GM21529 (cell line): ENCODE measurements at regions not wholly inside any gene's neighbourhood (a gene's known extent, or its start where the extent isn't known, plus 50 kb on each side); places are given as distances from the start of the nearest gene placed in this dataset.
"Not testable (repeated sequence)": the region's sequence is repeated elsewhere in the genome, so short reads cannot be mapped to it uniquely, and the experiment has no call there.

Experiments used
- ATAC-seq: cut with Tn5 transposase; IDR thresholded peaks from one replicate; pipeline ENCODE4 v1.9.1; 2021; ENCODE audit not compliant: unreplicated experiment

GRCh38 chr10:57049096-57049495 is 688.0 kb upstream of the ZWINT start:
- ATAC-seq = no peak

GRCh38 chr10:57038531-57038930 is 677.5 kb upstream of the ZWINT start:
- no peak for ATAC-seq

- ATAC-seq = no peak
Observed at GRCh38 chr10:57035310-57035709, 674.3 kb upstream of the ZWINT start.

- not testable (repeated sequence) for ATAC-seq
Observed at GRCh38 chr10:57032301-57032700, 671.2 kb upstream of the ZWINT start.

- ATAC-seq = no peak
Observed at GRCh38 chr10:57031346-57031745, 670.3 kb upstream of the ZWINT start.

GRCh38 chr10:57026307-57026706 is 665.2 kb upstream of the ZWINT start:
- no peak for ATAC-seq

- no peak for ATAC-seq
Observed at GRCh38 chr10:57023626-57024025, 662.6 kb upstream of the ZWINT start.

GRCh38 chr10:57018452-57018851 is 657.4 kb upstream of the ZWINT start:
- ATAC-seq = no peak

GRCh38 chr10:57017356-57018037 is 656.4 kb upstream of the ZWINT start:
- no peak for ATAC-seq

- no peak for ATAC-seq
Observed at GRCh38 chr10:57015595-57016318, 654.7 kb upstream of the ZWINT start.

- ATAC-seq = no peak
Observed at GRCh38 chr10:57015187-57015586, 654.1 kb upstream of the ZWINT start.

- ATAC-seq = no peak
Observed at GRCh38 chr10:57014758-57015157, 653.7 kb upstream of the ZWINT start.

GRCh38 chr10:57008189-57008588 is 647.1 kb upstream of the ZWINT start:
- ATAC-seq = no peak

GRCh38 chr10:56991591-56992069 is 630.6 kb upstream of the ZWINT start:
- no peak for ATAC-seq

GRCh38 chr10:56975513-56975912 is 614.5 kb upstream of the ZWINT start:
- no peak for ATAC-seq

- ATAC-seq = no peak
Observed at GRCh38 chr10:56973766-56974165, 612.7 kb upstream of the ZWINT start.

GRCh38 chr10:56943221-56943755 is 582.2 kb upstream of the ZWINT start:
- ATAC-seq = no peak

GRCh38 chr10:56934515-56934914 is 573.5 kb upstream of the ZWINT start:
- no peak for ATAC-seq

GRCh38 chr10:56928714-56929113 is 567.7 kb upstream of the ZWINT start:
- ATAC-seq = no peak

GRCh38 chr10:56927701-56928100 is 566.6 kb upstream of the ZWINT start:
- ATAC-seq = no peak

- ATAC-seq = no peak
Observed at GRCh38 chr10:56920601-56921261, 559.7 kb upstream of the ZWINT start.

GRCh38 chr10:56912043-56912442 is 551.0 kb upstream of the ZWINT start:
- no peak for ATAC-seq
